Vagina (tissue), 2 donors: ENCODE measurements at regions not wholly inside any gene's neighbourhood (a gene's known extent, or its start where the extent isn't known, plus 50 kb on each side); places are given as distances from the start of the nearest gene placed in this dataset.

Source experiments
- DNase-seq, 2 donors: peaks; one replicate each; pipeline ENCODE4 v3.0.0-alpha.2; 2017; ENCODE audit errors: extremely low spot score in 2 of 2
- H3K27ac ChIP-seq: fragments of 200-600 bp; sonication (generic); one replicate; pipeline ENCODE4 v1.5.1; 2019
- H3K27me3 ChIP-seq: fragments of 200-600 bp; sonication (generic); one replicate; pipeline ENCODE4 v1.5.1; 2019
- H3K36me3 ChIP-seq, 2 donors: fragments of 200-600 bp; sonication (generic); one replicate each; pipeline ENCODE4 v1.5.1; 2017 to 2019
- H3K4me1 ChIP-seq: fragments of 200-600 bp; sonication (generic); one replicate; pipeline ENCODE4 v1.5.1; 2019
- H3K4me3 ChIP-seq, 2 donors: fragments of 200-600 bp; sonication (generic); 1 replicate in 1 of 2; 2 replicates in 1 of 2; pipeline ENCODE4 v1.5.1; 2016 to 2019
- H3K9me3 ChIP-seq: fragments of 200-600 bp; sonication (generic); one replicate; pipeline ENCODE4 v1.5.1; 2019
- CTCF ChIP-seq, 3 experiments: fragments of 450-650 bp in 2 of 3; fragments of 200-600 bp in 1 of 3; sonication (generic) in 1 of 3; IDR thresholded peaks; one replicate each; pipeline ENCODE4 v1.5.1; 2017 to 2019; ENCODE audit warnings: antibody characterized with exemption in 3 of 3, mild to moderate bottlenecking in 2 of 3, moderate library complexity in 2 of 3
- POLR2A ChIP-seq, 2 donors: fragments of 450-650 bp; IDR thresholded peaks; one replicate each; pipeline ENCODE4 v1.6.1; 2017; ENCODE audit warnings: antibody characterized with exemption in 2 of 2, mild to moderate bottlenecking in 2 of 2, moderate library complexity in 2 of 2
- POLR2AphosphoS5 ChIP-seq, 2 donors: sonication (generic); formaldehyde crosslinking; IDR thresholded peaks; one replicate each; pipeline ENCODE4 v1.9.0; 2017; ENCODE audit warnings: antibody characterized with exemption in 2 of 2, mild to moderate bottlenecking in 2 of 2, low read depth in 1 of 2; ENCODE audit not compliant: insufficient read depth in 1 of 2
- intact Hi-C: fragments of 100-400 bp; cut with DNase I; formaldehyde crosslinking; loops from one replicate; pipeline ENCODE4 v1.15.1; 2023

GRCh38 chr5:72030237-72030636 lies 77.0 kb upstream of the MAP1B start:
- TF ChIP-seq CTCF (IDR thresholded peaks at IDR 0.05): no peak

GRCh38 chr5:72032788-72033187 lies 74.5 kb upstream of the MAP1B start:
- Histone ChIP-seq H3K27ac (no peak overlapping the region), H3K4me1 (no peaks in the 10 kb centered on the region), H3K4me3 (no peak overlapping the region), H3K9me3 (no peaks in the 10 kb centered on the region), H3K27me3 (no peaks in the 10 kb centered on the region), H3K36me3 (no peaks in the 10 kb centered on the region)
- intact Hi-C loops: no loop called here
- no peak for DNase-seq
- no peak for TF ChIP-seq CTCF (IDR thresholded peaks at IDR 0.05)

More at GRCh38 chr5:72030237-72030636, 77.0 kb upstream of the MAP1B start:
- Histone ChIP-seq H3K36me3 (no peaks in the 10 kb centered on the region), H3K27ac (no peak overlapping the region), H3K4me3 (no peak overlapping the region), H3K27me3 (no peaks in the 10 kb centered on the region), H3K9me3 (no peaks in the 10 kb centered on the region), H3K4me1 (no peaks in the 10 kb centered on the region)
- DNase-seq: no peak
- intact Hi-C loops: no loop called here

GRCh38 chr5:72034770-72035169 lies 72.5 kb upstream of the MAP1B start:
- Histone ChIP-seq H3K27me3 (no peaks in the 10 kb centered on the region), H3K36me3 (no peaks in the 10 kb centered on the region), H3K9me3 (no peaks in the 10 kb centered on the region), H3K4me1 (no peaks in the 10 kb centered on the region), H3K27ac (no peak overlapping the region), H3K4me3 (no peak overlapping the region)
- no peak for DNase-seq
- intact Hi-C loops: no loop called here
- TF ChIP-seq CTCF (IDR thresholded peaks at IDR 0.05) (no peak), POLR2AphosphoS5 (IDR thresholded peaks at IDR 0.05; ENCODE audit: insufficient read depth in 1 of 2, low read depth in 1 of 2) (no peak), POLR2A (IDR thresholded peaks at IDR 0.05) (no peak)

GRCh38 chr5:72035831-72036230 lies 71.4 kb upstream of the MAP1B start:
- Histone ChIP-seq H3K27ac (no peak overlapping the region), H3K9me3 (no peaks in the 10 kb centered on the region), H3K27me3 (no peaks in the 10 kb centered on the region), H3K4me3 (no peak overlapping the region), H3K36me3 (no peaks in the 10 kb centered on the region), H3K4me1 (no peaks in the 10 kb centered on the region)
- DNase-seq: no peak
- TF ChIP-seq POLR2A (IDR thresholded peaks at IDR 0.05) (no peak), POLR2AphosphoS5 (IDR thresholded peaks at IDR 0.05; ENCODE audit: insufficient read depth in 1 of 2, low read depth in 1 of 2) (no peak), CTCF (IDR thresholded peaks at IDR 0.05) (no peak)
- intact Hi-C loops: no loop called here

GRCh38 chr5:72036951-72037350 lies 70.3 kb upstream of the MAP1B start:
- TF ChIP-seq POLR2AphosphoS5 (IDR thresholded peaks at IDR 0.05; ENCODE audit: insufficient read depth in 1 of 2, low read depth in 1 of 2) (no peak), CTCF (IDR thresholded peaks at IDR 0.05) (no peak), POLR2A (IDR thresholded peaks at IDR 0.05) (no peak)
- no peaks in the 10 kb centered on the region for H3K9me3 ChIP-seq
- H3K27me3 ChIP-seq: no peaks in the 10 kb centered on the region
- no peak for DNase-seq
- H3K4me1 ChIP-seq: no peaks in the 10 kb centered on the region
- no peak overlapping the region for H3K4me3 ChIP-seq
- H3K36me3 ChIP-seq: no peaks in the 10 kb centered on the region
- intact Hi-C loops: no loop called here
- no peak overlapping the region for H3K27ac ChIP-seq
